Activated naive CD4-positive, alpha-beta T cell treated with anti-CD3 and anti-CD28 coated beads, Interleukin-2, amount 10 ng/mL, durations not matched to agents 7 days and 5 days (primary cell): ENCODE measurements at regions not wholly inside any gene's neighbourhood (a gene's known extent, or its start where the extent isn't known, plus 50 kb on each side); places are given as distances from the start of the nearest gene placed in this dataset.

ENCODE experiments used
- CTCF ChIA-PET: fragments of 350-600 bp; sonication (Branson Sonifier 250); formaldehyde crosslinking; loops from one replicate; lab custom pipeline; 2021; ENCODE audit warnings: antibody characterized with exemption; lab: Charles Lee
- DNase-seq: peaks from one replicate; pipeline ENCODE4 v3.0.0-alpha.2; 2020
- H3K27ac Mint-ChIP-seq: one replicate; pipeline ENCODE4 v1.8.0; 2021; ENCODE audit warnings: mild to moderate bottlenecking, moderate library complexity, mixed read lengths
- H3K27me3 Mint-ChIP-seq: one replicate; pipeline ENCODE4 v1.8.0; 2021; ENCODE audit warnings: mild to moderate bottlenecking, mixed read lengths
- H3K36me3 Mint-ChIP-seq: one replicate; pipeline ENCODE4 v1.8.0; 2021; ENCODE audit warnings: mixed read lengths
- H3K4me1 Mint-ChIP-seq: one replicate; pipeline ENCODE4 v1.8.0; 2021; ENCODE audit warnings: mixed read lengths
- H3K4me3 Mint-ChIP-seq: one replicate; pipeline ENCODE4 v1.8.0; 2021; ENCODE audit warnings: mild to moderate bottlenecking, moderate library complexity, mixed read lengths
- H3K9me3 Mint-ChIP-seq: one replicate; pipeline ENCODE4 v1.8.0; 2021; ENCODE audit warnings: mixed read lengths

DNA sequence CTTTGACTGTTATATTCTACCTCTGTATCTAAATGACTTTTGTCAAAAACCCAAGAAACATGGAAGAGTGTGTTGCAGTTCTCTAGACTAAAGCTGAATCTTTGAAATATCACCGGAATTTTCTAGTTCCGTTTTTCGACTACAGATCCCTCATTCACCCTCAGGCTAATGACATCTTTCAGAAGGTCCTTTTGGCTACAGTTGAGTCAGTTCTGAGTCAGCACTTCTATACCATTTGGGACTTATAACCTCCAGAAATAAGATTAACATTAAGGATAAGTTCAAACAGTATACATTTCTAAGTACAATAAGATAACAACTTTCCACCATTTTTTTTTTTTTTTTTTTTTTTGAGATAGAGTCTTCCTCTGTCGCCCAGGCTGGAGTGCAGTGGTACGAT lies 331.0 kb upstream of the CPXCR1 start:
- H3K27ac Mint-ChIP-seq: no peak overlapping the region
- no peak overlapping the region for H3K4me3 Mint-ChIP-seq
- no peaks in the 10 kb centered on the region for H3K4me1 Mint-ChIP-seq
- H3K27me3 Mint-ChIP-seq: no peaks in the 10 kb centered on the region
- CTCF ChIA-PET: no interaction called here
- peaks cover 2% of the 10 kb centered on the region for H3K9me3 Mint-ChIP-seq
- H3K36me3 Mint-ChIP-seq: no peaks in the 10 kb centered on the region
- DNase-seq: no peak

- Mint-ChIP-seq H3K27me3 (no peaks in the 10 kb centered on the region), H3K27ac (no peak overlapping the region), H3K4me3 (no peak overlapping the region), H3K36me3 (no peaks in the 10 kb centered on the region), H3K4me1 (no peaks in the 10 kb centered on the region), H3K9me3 (peaks cover 2% of the 10 kb centered on the region)
- CTCF ChIA-PET: no interaction called here
- no peak for DNase-seq
Observed at GRCh38 chrX:88416965-88417364, 330.1 kb upstream of the CPXCR1 start.

DNA sequence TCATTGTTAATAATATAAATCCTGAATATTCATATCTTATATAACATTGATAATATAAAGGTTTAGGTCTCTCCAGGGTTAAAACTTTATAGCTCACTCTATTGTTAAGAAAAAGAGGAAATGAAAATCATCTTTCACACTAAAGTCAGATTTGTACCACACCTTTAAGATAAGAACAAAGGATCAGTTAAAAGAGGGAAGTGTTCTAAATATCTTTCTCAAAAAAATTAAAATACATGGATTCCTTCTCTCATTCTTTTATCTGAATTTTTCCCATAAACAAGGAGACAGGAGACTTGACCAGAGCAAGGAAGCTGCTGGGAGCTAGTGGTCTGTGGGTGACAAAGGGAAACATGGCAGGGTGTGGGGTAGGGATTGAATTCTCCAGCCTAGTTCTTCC lies 323.0 kb upstream of the CPXCR1 start:
- DNase-seq: no peak
- Mint-ChIP-seq H3K9me3 (no peaks in the 10 kb centered on the region), H3K36me3 (no peaks in the 10 kb centered on the region), H3K27ac (no peak overlapping the region), H3K4me3 (no peak overlapping the region), H3K27me3 (no peaks in the 10 kb centered on the region), H3K4me1 (no peaks in the 10 kb centered on the region)
- CTCF ChIA-PET: no interaction called here

- CTCF ChIA-PET: no interaction called here
- Mint-ChIP-seq H3K4me1 (no peaks in the 10 kb centered on the region), H3K9me3 (no peaks in the 10 kb centered on the region), H3K27me3 (no peaks in the 10 kb centered on the region), H3K36me3 (no peaks in the 10 kb centered on the region), H3K27ac (no peak overlapping the region), H3K4me3 (no peak overlapping the region)
- no peak for DNase-seq
Observed at GRCh38 chrX:88424541-88424940, 322.5 kb upstream of the CPXCR1 start.

GRCh38 chrX:88425739-88426138 lies 321.3 kb upstream of the CPXCR1 start:
- Mint-ChIP-seq H3K36me3 (no peaks in the 10 kb centered on the region), H3K4me3 (no peak overlapping the region), H3K9me3 (no peaks in the 10 kb centered on the region), H3K27ac (no peak overlapping the region), H3K4me1 (no peaks in the 10 kb centered on the region), H3K27me3 (no peaks in the 10 kb centered on the region)
- no peak for DNase-seq
- CTCF ChIA-PET: no interaction called here

DNA sequence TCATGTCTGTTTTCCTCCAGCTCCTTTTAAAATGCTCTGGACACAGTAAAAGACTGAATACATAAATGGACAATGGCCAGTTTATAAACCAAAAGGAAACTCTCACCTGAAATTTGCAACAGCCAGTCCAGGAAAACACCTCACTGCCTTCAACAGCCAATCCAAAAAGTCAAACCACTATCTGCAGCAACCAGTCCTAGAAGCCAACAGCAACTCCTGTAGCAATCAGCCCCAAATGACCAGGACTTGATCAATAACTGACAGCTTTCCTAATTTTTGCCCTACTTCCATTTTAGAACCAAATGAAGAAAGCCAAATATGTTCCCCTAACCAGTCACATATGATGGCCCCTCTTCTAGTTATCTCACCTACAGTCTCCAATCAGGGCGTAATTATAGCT lies 309.5 kb upstream of the CPXCR1 start:
- Mint-ChIP-seq H3K4me1 (no peaks in the 10 kb centered on the region), H3K27me3 (no peaks in the 10 kb centered on the region), H3K4me3 (no peak overlapping the region), H3K9me3 (no peaks in the 10 kb centered on the region), H3K27ac (no peak overlapping the region), H3K36me3 (no peaks in the 10 kb centered on the region)
- CTCF ChIA-PET: no interaction called here
- DNase-seq: no peak

DNA sequence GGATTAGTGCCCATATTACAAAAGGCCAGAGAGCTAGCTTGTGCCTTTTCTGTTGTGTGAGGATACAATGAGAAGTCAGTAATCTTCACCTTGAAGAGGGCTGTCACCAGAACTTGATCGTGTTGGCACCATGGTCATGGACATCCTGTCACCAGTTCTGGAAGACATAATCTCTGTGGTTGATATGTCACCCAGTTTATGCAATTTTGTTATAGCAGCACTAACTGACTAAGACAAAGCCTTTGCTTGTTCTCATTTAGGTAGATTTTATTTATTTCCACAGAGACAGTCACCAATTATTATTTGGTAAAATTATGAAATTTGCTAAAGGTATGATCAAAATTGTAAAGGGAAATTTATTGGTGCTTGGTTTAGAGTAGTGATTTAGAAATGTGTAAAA lies 308.8 kb upstream of the CPXCR1 start:
- H3K4me1 Mint-ChIP-seq: no peaks in the 10 kb centered on the region
- CTCF ChIA-PET: no interaction called here
- H3K9me3 Mint-ChIP-seq: no peaks in the 10 kb centered on the region
- H3K27me3 Mint-ChIP-seq: no peaks in the 10 kb centered on the region
- no peaks in the 10 kb centered on the region for H3K36me3 Mint-ChIP-seq
- no peak overlapping the region for H3K4me3 Mint-ChIP-seq
- no peak for DNase-seq
- H3K27ac Mint-ChIP-seq: no peak overlapping the region

DNA sequence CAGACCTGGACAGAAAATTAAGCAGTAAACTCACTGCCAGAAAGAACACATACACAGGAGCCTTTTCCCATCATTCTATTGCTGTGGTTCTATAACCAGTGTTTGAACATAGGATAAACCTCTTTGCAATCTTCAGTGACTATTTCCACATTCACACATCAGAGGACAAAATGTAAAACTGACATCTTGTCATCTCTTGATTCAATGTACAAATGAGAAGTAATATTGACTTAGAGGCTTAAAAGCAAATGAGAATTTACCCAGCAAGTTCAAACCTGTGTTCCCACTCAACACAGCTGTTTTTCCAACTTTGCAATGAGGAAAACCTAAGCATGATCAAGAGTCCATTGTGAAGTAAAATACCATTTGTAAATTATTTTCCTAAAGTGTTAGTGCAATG lies 307.1 kb upstream of the CPXCR1 start:
- peaks cover 2% of the 10 kb centered on the region for H3K9me3 Mint-ChIP-seq
- no peaks in the 10 kb centered on the region for H3K36me3 Mint-ChIP-seq
- H3K27me3 Mint-ChIP-seq: no peaks in the 10 kb centered on the region
- H3K4me1 Mint-ChIP-seq: no peaks in the 10 kb centered on the region
- no peak overlapping the region for H3K4me3 Mint-ChIP-seq
- no peak for DNase-seq
- H3K27ac Mint-ChIP-seq: no peak overlapping the region
- CTCF ChIA-PET: no interaction called here
